ENCODE measurements at regions not wholly inside any gene's neighbourhood (a gene's known extent, or its start where the extent isn't known, plus 50 kb on each side); places are given as distances from the start of the nearest gene placed in this dataset.

DNA sequence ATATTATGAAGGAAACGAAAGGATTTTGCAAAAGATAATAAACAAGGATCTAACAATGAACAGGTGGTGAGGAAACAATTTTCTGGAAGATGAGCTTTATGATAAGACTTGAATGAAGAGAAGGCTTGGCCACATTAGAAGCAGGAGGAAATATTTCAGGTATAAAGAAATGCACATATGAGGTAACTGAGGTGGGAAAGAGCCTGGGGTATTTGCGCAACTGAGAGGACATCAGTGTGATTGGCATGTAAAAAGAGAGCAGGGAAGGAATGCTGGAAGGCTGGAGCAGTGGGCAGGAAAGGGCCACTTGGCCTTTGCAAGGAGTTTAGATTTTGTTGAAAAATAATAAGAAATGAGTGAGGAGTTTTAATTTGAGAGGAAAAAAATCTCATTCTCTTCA, 414.4 kb upstream of the TMCO5A start:
- ChIA-PET CTCF (no interaction called here), POLR2A (no interaction called here)
- Histone ChIP-seq H3K27ac (ENCODE audit: low read length) (no peak overlapping the region), H3K4me3 (ENCODE audit: low read depth in 2 of 2, low read length in 2 of 2) (no peak overlapping the region), H3K27me3 (ENCODE audit: control insufficient read depth, insufficient read depth, low read length) (no peaks in the 10 kb centered on the region), H3K4me1 (ENCODE audit: control insufficient read depth, insufficient read depth, low read length) (no peaks in the 10 kb centered on the region), H3K36me3 (ENCODE audit: control insufficient read depth, insufficient read depth, low read length) (no peaks in the 10 kb centered on the region), H3K9me3 (ENCODE audit: control insufficient read depth, insufficient read depth, low read depth, low read length) (no peaks in the 10 kb centered on the region)
- no peak for TF ChIP-seq SIN3A (IDR thresholded peaks at IDR 0.05; ENCODE audit: borderline replicate concordance, insufficient read depth, low read depth, low read length)
- TF ChIP-seq TCF7L2 (IDR thresholded peaks at IDR 0.05; ENCODE audit: low read depth, low read length): no peak
- TF ChIP-seq, protein P1, sequence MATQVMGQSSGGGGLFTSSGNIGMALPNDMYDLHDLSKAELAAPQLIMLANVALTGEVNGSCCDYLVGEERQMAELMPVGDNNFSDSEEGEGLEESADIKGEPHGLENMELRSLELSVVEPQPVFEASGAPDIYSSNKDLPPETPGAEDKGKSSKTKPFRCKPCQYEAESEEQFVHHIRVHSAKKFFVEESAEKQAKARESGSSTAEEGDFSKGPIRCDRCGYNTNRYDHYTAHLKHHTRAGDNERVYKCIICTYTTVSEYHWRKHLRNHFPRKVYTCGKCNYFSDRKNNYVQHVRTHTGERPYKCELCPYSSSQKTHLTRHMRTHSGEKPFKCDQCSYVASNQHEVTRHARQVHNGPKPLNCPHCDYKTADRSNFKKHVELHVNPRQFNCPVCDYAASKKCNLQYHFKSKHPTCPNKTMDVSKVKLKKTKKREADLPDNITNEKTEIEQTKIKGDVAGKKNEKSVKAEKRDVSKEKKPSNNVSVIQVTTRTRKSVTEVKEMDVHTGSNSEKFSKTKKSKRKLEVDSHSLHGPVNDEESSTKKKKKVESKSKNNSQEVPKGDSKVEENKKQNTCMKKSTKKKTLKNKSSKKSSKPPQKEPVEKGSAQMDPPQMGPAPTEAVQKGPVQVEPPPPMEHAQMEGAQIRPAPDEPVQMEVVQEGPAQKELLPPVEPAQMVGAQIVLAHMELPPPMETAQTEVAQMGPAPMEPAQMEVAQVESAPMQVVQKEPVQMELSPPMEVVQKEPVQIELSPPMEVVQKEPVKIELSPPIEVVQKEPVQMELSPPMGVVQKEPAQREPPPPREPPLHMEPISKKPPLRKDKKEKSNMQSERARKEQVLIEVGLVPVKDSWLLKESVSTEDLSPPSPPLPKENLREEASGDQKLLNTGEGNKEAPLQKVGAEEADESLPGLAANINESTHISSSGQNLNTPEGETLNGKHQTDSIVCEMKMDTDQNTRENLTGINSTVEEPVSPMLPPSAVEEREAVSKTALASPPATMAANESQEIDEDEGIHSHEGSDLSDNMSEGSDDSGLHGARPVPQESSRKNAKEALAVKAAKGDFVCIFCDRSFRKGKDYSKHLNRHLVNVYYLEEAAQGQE (IDR thresholded peaks at IDR 0.05; ENCODE audit: insufficient read depth in 1 of 2, low read depth in 2 of 2, low read length in 1 of 2): no peak
- TF ChIP-seq, protein P2, sequence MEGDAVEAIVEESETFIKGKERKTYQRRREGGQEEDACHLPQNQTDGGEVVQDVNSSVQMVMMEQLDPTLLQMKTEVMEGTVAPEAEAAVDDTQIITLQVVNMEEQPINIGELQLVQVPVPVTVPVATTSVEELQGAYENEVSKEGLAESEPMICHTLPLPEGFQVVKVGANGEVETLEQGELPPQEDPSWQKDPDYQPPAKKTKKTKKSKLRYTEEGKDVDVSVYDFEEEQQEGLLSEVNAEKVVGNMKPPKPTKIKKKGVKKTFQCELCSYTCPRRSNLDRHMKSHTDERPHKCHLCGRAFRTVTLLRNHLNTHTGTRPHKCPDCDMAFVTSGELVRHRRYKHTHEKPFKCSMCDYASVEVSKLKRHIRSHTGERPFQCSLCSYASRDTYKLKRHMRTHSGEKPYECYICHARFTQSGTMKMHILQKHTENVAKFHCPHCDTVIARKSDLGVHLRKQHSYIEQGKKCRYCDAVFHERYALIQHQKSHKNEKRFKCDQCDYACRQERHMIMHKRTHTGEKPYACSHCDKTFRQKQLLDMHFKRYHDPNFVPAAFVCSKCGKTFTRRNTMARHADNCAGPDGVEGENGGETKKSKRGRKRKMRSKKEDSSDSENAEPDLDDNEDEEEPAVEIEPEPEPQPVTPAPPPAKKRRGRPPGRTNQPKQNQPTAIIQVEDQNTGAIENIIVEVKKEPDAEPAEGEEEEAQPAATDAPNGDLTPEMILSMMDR (IDR thresholded peaks at IDR 0.05): no peak
- no peak for TF ChIP-seq POLR2AphosphoS5 (IDR thresholded peaks at IDR 0.05; ENCODE audit: low read depth, low read length)
- in situ Hi-C loops (cut with HindIII; ENCODE audit: low pct_unique_long_range_greater_than_20kb, low sequenced_read_pairs): no loop called here
- DNase-seq (ENCODE audit: low read depth, low spot score) (no peak), ATAC-seq (no peak)
- no TSS peak for BruUV-seq (replicated peaks)
- intact Hi-C loops (cut with micrococcal nuclease; ENCODE audit: unreplicated experiment): no loop called here

DNA sequence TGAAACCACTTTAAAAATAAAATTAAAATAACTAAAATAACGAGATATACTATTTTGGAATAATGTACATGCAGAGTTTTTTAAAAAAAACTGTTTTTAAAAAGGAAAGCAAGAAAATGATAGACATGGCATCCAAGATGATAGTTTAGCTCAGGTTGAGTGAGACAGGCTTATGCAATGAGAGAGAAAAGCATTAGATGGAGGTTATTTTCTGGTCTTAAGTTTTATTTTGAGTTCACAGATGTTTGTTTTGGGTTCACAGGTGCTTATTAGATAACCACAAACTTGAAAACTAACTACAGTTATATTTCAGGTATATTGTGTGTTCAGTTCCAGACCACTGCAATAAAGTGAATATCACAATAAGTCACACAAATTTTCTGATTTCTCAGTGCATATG, 413.6 kb upstream of the TMCO5A start:
- in situ Hi-C loops (cut with HindIII; ENCODE audit: low pct_unique_long_range_greater_than_20kb, low sequenced_read_pairs): no loop called here

More for the DNA sequence above, 413.6 kb upstream of the TMCO5A start:
- ATAC-seq (no peak), DNase-seq (ENCODE audit: low read depth, low spot score) (no peak)
- H3K27ac ChIP-seq (ENCODE audit: low read length): no peak overlapping the region
- no peaks in the 10 kb centered on the region for H3K36me3 ChIP-seq (ENCODE audit: control insufficient read depth, insufficient read depth, low read length)
- H3K4me3 ChIP-seq (ENCODE audit: low read depth in 2 of 2, low read length in 2 of 2): no peak overlapping the region
- no peaks in the 10 kb centered on the region for H3K4me1 ChIP-seq (ENCODE audit: control insufficient read depth, insufficient read depth, low read length)
- H3K9me3 ChIP-seq (ENCODE audit: control insufficient read depth, insufficient read depth, low read depth, low read length): no peaks in the 10 kb centered on the region
- POLR2A ChIA-PET: no interaction called here
- no TSS peak for BruUV-seq (replicated peaks)
- no peak for TF ChIP-seq SIN3A (IDR thresholded peaks at IDR 0.05; ENCODE audit: borderline replicate concordance, insufficient read depth, low read depth, low read length)
- TF ChIP-seq, protein P1 (IDR thresholded peaks at IDR 0.05; ENCODE audit: insufficient read depth in 1 of 2, low read depth in 2 of 2, low read length in 1 of 2): no peak
- TF ChIP-seq POLR2AphosphoS5 (IDR thresholded peaks at IDR 0.05; ENCODE audit: low read depth, low read length): no peak
- no peak for TF ChIP-seq TCF7L2 (IDR thresholded peaks at IDR 0.05; ENCODE audit: low read depth, low read length)
- TF ChIP-seq, protein P2 (IDR thresholded peaks at IDR 0.05): no peak
- CTCF ChIA-PET: no interaction called here
- intact Hi-C loops (cut with micrococcal nuclease; ENCODE audit: unreplicated experiment): no loop called here
- H3K27me3 ChIP-seq (ENCODE audit: control insufficient read depth, insufficient read depth, low read length): no peaks in the 10 kb centered on the region

All from Panc1 (cell line).